ENCODE measurements at regions not wholly inside any gene's neighbourhood (a gene's known extent, or its start where the extent isn't known, plus 50 kb on each side); places are given as distances from the start of the nearest gene placed in this dataset.

DNA sequence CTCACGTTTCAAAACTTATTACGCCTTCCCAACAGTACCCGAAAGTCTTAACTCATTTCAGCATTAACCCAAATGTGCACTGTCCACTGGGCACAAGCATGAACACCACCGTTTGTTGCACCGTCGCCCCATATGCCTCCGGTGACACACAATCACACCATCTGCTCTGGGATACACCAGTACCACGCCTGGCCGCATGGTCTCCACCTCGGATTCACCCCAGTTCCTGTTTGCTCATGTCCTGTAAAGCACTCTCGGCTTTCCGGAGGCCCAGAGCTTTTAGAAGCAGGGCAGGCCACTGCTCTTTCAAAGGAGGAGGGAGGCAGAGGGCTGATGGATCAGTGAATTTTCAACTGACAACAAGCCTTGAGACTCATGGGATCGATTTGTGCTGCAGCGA, 1570.0 kb upstream of the DEFB115 start:
- TF ChIP-seq, protein P1, sequence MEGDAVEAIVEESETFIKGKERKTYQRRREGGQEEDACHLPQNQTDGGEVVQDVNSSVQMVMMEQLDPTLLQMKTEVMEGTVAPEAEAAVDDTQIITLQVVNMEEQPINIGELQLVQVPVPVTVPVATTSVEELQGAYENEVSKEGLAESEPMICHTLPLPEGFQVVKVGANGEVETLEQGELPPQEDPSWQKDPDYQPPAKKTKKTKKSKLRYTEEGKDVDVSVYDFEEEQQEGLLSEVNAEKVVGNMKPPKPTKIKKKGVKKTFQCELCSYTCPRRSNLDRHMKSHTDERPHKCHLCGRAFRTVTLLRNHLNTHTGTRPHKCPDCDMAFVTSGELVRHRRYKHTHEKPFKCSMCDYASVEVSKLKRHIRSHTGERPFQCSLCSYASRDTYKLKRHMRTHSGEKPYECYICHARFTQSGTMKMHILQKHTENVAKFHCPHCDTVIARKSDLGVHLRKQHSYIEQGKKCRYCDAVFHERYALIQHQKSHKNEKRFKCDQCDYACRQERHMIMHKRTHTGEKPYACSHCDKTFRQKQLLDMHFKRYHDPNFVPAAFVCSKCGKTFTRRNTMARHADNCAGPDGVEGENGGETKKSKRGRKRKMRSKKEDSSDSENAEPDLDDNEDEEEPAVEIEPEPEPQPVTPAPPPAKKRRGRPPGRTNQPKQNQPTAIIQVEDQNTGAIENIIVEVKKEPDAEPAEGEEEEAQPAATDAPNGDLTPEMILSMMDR (IDR thresholded peaks at IDR 0.05), result no peak
- no peak for TF ChIP-seq POLR2A (IDR thresholded peaks at IDR 0.05)
